ENCODE measurements at regions not wholly inside any gene's neighbourhood (a gene's known extent, or its start where the extent isn't known, plus 50 kb on each side); places are given as distances from the start of the nearest gene placed in this dataset.

DNA sequence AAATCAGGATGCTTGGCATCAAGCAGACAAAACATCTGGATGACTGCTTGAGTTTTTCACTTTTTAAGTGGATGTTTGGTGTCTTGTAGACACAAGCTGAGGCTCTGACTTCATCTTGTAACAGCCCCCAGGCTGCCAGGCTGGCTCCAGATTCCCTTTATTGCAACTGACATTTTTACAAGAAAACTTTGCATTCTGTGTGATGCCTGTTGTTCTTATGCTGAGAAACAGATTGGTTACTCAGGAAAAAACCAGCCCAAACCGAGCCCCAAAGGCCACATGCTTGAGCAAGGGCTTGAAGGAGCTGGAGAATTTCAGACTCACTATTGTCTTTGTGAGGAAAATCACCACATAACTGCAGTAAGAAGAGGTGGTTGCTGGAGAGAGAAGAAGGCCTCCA is 98.4 kb upstream of the PREP start:
- DNase-seq (ENCODE audit: low read depth in 1 of 2, low spot score in 1 of 2), result no peak

DNA sequence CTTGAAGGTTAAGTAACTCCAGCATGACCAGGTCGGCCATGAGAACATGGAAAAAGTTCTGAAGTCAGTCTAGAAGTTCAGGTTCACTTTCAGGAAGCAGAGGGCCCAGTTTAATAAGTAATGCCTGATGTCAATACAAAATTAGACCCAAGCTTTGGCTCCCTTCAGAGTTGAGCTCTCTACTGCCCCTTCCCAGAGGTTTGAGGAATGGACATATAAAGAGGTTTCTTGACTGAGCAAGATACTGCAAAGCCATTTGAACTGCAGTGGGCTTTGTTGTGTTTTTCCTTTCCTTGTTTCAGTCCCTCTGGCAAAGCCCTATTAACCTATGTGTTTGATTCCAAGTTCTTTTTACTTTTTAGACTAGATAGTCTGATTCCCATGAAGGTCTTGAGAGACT is 97.8 kb upstream of the PREP start:
- no peak for DNase-seq (ENCODE audit: low read depth in 1 of 2, low spot score in 1 of 2)

DNA sequence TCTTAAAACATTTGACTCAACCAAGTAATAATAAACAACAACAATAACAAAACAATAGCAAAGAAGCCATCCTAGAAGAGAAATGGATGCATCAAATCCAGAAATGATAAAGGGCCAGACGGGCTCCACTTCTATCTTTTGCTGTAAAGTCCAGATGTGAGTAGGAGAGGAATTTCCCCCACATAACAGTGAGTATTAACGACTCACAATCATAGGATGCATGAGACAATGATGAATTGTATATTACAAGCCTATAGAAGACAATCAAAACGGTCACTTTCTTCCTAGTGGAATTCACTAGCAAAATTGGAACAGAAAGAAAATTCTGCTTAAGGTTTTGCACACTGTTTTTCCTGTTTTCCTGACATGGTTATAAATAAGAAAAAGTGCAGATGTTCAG is 97.0 kb upstream of the PREP start:
- DNase-seq (ENCODE audit: low read depth in 1 of 2, low spot score in 1 of 2), result no peak

DNA sequence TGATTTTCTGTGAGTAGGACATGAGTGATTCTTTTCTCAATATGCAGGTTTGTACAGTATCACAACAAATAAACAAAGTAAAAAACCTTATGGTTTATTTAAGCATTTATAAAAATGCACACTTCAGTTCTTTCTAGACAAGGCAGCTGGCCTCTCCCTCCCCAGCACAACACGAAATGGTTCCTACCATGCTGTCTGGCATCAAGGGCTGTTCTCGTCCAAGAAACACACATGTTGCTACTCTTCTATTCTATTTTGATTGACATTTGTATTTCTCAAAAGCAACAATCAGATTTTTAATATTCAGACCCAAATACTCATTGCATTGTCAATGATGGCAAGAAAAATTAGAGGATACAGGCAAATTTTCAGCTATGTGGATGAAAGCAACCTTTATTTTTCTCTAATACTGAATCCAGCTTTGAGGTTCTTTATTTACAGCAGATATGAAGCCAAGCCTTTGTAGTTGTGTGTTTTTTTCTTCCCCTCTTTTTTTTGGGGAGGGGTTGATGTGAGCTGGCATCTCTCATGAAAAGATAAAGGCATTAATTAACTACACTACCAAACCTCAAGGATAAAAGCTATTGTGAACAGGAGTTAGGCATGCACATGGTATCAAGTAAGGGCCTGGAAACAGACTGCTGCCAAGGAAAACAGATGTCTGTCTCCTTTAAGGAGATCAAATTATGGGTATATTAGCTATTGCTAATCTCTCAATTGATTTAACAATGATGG is 96.4 kb upstream of the PREP start:
- DNase-seq (ENCODE audit: low read depth in 1 of 2, low spot score in 1 of 2), result no peak

DNA sequence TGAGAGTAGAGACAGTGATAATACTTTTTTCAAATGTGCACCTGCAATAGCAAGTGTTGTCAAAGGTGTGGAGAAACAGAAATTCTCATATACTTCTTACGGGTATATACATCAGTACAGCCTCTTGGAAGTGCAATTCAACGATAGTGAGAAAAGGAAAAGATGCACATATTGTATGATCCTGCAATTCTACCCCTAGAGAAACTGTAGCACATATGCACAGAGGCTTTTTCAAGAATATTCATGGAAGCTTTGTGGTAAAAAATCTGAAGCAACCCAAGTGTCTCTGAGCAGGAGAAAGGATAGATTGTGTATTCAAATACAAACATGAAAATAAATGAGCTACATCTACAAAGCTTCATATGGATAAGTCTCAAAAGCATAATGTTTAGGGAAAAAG is 94.7 kb upstream of the PREP start:
- DNase-seq (ENCODE audit: low read depth in 1 of 2, low spot score in 1 of 2), result no peak

DNA sequence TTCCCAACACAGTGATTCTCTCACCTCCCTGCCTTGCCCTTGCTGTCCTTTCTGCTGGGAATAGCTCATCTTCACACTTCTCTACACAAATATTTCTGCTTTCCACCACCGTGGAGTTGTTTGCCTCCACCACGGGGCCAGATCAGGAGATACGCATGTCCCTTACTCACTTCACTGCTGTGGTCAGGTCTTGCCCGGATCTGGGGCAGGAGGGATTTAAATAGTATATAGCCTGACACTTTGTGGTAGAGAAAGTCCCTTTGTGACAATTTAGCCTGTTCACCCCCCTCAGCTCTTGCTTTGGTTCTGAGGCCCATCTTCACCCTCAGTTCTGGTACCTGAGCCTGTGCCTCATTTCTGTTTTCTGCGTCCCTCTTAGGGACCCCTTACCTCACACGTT is 92.6 kb upstream of the PREP start:
- DNase-seq (ENCODE audit: low read depth in 1 of 2, low spot score in 1 of 2), result no peak

DNA sequence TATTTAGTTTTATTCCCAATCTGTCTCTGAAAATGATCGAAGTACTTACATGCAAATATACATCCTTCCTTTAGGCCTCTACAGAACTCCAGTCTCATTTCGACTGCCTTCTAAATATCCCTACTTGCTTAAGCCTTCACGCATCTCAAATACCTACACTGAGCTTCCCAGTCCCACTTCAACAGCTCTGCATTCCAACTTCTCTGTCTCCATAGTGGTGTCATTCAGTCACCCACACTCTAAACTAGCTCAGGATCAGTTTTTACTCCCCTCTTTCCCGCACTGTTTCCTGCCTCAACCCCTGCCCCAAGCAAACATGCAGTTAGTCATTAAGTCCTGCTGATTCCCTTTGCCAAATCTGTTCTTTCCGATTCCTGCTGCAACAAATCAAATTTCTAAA is 91.8 kb upstream of the PREP start:
- DNase-seq (ENCODE audit: low read depth in 1 of 2, low spot score in 1 of 2), result no peak

DNA sequence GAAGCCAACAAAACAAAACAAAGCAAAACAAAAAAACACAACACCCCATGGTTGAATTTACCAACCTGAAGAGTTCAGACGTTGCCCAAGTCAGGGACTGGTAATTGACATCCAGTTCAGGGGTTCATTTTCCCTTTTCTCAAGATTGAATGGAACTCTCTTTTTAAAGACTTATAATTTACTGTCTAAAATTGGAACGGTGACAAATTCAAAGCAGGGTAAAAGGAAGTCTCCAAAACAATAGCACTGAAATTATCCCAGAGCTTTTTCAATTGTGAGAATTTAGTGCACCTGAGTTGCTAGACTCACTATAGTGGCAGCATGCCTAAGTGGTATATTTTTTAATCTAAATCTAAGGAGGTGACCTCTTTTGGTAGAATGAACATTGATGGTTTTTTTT is 90.9 kb upstream of the PREP start:
- no peak for DNase-seq (ENCODE audit: low read depth in 1 of 2, low spot score in 1 of 2)

DNA sequence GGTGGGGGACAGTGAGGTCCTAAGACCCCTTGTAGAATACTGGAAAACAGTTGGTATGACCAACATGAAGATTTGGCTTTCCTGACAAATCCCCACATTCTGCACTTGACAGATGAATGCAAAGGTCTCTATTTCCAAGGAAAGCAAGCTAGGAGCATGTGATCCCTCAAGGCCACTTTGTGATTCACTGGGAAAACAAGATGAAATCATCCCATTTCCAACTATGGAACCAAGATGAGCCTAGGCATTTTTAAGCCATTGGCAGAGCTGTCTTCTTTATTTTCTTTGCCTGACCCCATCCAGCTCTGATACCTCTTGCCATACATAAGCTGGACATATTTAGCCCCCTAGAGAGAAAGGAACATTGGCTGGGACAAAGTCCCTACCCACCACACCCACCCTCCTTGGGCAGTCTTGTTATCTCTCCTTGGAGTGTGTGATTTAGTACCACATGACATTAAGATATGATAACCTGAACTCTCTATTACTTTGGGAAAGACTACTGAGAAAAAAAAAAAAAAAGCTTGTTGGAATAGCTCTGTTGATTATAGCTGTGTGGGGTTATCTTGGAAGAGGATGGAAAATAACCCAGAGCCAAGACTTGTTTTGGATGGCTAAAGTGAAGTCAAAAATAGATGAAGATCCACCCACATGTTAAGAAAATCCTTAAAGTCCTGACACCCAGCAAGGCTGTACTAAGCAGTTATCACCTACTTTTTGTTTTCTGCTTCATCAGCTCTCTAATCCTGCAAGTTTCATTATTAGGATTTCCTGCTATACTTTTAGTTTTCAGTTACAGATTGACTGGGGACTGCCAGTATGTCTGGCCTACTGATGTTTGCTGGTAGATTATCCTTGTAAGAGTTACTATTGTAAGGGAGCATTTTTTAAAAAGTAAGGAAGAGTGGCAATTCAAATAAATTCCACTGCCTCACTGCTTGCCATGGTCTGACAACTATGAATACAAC is 90.1 kb upstream of the PREP start:
- DNase-seq (ENCODE audit: low read depth in 1 of 2, low spot score in 1 of 2), result no peak

DNA sequence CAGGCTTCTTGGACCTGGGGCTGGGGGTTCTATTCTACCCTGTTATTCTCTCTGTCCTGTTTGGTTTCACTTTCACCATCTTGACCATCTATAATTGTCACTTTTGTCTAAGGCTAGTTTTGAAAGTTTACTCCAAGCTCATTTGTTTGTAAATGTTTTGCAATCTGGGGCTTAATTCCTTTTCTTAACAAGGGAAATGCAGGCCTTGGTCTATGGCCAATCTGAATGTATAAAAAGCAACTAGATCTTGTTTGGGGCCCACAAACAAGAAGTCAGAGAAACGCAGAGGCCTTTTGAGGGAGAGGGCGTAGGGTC is 86.3 kb upstream of the PREP start:
- DNase-seq (ENCODE audit: low read depth in 1 of 2, low spot score in 1 of 2), result no peak

DNA sequence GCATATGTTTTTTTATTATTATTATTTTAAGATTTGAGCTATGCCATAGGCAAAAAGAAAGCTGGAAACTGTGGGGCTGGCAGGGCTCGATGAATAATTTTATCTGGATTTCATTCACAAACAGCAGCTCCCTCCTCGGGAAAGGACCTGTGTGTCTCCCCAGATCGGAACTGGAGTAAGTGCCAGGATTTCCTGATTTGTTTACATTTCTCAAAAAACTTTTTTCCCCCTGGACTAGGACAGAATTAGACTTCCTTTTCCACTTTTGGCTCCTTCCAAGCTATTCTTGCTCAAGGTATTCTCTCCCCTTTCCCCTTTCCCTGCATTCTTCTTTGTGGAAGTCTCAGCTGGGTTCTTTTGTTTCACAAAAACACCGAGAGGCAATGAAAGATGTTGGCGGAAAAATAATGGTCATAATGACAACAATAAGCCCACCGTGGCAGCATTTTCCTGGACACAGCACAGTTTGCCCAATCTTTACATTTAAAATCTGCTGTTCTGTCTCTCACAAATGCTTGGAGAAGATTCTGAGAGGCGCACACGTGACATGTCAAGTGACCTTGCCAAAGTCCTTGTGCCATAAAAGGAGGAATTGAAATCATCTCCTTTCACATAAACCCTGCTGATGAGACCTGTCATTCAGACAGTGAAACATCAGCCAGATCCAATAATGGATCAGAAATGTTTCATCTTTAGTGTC is 85.8 kb upstream of the PREP start:
- no peak for DNase-seq (ENCODE audit: low read depth in 1 of 2, low spot score in 1 of 2)

DNA sequence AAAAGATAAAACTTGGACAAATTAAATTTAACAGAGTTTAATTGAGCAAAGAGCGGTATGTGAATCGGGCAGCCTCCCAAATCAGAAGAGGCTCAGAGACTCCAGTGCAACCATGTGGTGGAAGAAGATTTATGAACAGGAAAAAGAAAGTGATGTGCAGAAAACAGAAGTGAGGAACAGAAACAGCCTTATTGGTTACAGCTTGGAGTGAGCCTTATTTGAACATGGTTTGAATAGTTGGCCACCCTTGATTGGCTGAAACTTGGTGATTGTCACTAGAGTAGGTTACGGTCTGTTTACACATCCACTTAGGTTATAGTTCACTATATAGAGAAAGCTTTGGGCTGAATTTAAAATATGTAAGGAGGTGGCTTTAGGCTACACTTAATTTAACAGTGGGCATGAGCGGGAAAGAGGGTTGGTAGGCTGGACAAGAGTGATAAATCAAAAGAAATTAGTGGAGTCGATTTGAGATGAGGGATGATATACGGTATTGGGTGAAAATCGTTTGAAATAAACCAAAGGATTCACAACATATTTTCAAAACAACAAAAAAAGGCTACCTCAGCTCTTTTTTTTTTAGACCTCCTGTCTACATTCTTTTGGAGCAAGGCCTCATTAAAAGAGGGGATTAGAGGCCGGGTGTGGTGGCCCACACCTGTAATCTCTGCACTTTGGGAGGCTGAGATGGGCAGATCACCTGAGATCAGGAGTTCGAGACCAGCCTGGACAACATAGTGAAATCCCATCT is 84.3 kb upstream of the PREP start:
- DNase-seq (ENCODE audit: low read depth in 1 of 2, low spot score in 1 of 2), result no peak

DNA sequence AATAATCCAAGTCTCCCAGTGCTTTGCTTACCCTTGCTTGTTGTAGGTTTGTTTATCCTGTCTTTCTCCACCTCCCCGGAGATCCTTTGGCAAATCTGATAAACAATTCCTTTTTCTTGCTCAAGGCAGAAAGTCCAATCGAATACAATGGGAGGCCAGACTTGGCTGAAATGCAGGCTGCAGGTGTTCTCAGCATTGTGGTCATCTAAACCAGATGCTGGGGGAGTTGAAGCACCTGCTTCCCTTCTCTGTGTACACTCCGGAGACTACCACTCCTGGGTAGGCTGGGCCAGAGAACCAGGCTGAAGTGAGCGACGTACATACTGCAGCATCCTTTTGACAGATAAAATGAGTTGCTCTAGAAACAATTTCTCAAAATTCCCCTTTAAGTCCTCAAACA is 82.6 kb upstream of the PREP start:
- DNase-seq (ENCODE audit: low read depth in 1 of 2, low spot score in 1 of 2), result no peak

DNA sequence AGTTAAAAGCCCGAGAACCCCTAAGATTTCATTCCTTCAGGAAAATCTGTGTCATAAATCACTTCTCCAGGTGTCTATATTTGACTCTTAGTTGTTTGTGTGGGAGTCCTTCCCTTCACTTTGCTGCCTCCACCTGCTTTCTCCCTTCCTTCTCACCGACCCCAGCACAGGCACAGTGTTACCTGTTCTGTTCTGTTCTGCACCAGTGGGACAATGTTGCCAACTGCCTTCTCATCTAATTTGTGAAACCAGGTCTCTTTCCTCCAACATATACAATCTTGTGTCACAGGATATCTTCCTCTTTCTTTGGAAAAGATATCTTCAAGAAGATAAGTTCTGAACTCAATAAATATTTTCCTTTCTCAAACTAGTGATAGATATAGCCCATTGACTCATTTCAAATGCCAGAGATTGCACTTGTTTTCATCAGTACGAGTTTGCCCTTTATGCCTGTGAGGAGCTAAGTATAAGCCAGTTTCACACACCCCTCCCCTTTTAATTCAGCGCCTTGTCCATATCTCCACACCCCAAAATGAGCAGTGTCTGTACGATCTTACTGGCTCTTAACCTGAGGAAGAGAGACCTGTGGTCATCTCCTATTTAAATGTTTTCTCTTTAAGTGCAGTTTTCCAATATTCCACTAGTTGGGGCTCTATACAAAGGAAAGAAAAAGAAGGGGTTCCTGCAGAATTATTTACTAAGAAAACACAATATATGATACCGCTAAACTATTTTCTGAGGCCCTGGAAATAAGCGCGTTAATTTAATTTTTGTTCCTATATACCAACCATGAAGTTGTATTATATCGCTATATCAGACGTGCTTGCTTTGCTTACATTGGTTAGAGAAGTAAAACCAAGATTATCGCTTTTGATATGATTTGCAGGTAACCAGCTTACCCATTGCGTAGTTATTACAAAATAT is 81.6 kb upstream of the PREP start:
- no peak for DNase-seq (ENCODE audit: low read depth in 1 of 2, low spot score in 1 of 2)

DNA sequence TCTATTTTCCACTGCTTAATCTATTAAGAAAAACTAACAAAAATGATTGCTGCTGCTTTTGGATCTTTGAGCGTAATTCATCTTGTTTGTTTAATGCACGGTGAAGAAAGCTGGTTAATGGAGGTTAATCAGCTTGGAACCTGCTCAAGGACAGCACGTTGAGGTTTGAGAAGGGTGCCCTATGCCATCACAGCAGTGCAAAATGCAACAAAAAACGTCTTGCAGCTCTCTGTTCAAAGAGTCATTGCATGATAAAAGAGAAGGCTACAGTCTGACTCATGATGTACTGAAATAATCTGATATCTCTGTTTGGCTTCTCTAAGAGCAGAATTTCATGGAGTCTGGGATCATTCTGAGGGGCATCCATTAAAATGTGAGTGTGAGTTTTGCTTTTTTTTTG is 80.6 kb upstream of the PREP start:
- DNase-seq (ENCODE audit: low read depth in 1 of 2, low spot score in 1 of 2), result no peak

DNA sequence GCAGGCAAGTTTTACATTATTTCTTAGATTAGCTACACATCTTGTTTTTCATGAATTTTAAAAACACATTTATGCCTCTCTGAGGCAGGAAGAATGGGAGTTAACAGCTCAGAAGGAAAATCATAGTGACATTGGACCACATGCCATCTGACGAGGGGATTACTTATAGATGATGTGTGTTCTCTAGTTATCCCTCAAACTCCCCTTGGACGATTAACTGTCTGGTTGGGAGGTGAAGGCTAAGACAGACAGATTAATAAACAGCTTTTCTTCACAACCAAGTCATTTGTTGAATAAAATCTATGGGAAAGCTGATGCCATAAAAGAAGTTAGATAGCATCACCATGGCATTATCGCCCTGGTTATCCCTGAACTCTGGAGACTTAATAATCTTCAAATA is 80.0 kb upstream of the PREP start:
- DNase-seq (ENCODE audit: low read depth in 1 of 2, low spot score in 1 of 2), result no peak

DNA sequence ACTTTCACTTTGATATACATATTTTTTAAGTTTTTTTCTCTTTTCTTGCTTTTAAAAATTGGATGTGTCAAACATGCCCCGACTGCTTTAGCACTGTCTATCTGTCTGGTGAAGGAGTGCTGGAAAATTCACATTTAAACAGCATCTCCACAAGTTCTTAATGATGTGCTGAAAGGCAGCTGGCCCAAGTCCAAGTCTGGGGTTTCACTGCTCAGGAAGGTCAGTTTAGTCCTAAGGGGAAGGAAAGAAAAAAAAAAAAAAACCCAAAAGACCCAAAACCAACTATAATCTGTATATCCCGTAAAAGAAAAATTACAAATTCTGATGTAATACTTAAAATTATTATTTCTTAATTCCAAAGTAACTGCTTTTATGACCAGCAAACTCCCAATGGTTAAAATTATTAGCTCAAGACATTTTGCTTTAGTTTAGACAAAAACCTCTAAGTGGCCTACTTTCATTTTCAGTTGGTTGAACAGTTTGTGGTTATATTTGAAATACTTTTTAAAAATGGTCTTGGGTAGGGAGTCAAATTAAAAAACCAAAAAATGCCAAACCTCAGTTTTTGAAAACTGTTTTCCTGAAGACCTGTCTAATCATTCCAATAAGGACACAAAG is 79.5 kb upstream of the PREP start:
- no peak for DNase-seq (ENCODE audit: low read depth in 1 of 2, low spot score in 1 of 2)

DNA sequence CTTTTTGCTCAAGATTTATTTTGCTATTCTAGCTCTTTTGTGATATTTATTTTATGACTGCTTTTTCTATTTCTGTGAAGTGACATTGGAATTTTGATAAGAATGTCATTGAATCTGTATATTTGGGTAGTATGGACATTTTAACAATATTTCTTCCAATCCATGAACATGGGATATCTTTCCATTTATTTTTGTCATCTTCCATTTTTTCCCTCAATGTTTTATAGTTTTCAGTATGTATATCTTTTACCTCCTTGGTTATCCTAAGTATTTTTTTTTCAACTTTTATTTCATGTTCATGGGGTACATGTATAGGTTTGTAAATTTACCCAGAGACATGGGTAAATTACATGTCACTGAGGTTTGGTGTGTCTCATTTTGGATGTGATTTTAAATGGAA is 74.1 kb upstream of the PREP start:
- DNase-seq (ENCODE audit: low read depth in 1 of 2, low spot score in 1 of 2), result no peak

DNA sequence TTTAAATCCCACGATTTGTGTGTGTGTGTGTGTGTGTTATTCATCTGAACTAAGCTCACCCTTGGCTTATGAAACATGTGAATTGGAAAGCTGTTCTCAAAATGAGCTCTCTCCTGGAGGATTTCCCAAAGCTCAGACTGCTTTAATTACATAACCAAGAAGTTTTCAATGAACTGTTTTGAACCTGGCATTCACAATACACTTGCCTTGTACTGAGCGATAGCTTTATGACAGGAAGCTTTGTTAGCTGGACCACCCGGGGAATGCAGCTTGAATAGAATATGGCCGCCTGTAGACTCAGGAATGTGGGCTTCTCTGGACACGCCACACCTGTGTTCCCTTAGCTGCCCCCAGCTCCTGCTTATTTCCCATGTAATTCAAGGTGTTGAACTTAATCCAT is 71.4 kb upstream of the PREP start:
- DNase-seq (ENCODE audit: low read depth in 1 of 2, low spot score in 1 of 2), result no peak

DNA sequence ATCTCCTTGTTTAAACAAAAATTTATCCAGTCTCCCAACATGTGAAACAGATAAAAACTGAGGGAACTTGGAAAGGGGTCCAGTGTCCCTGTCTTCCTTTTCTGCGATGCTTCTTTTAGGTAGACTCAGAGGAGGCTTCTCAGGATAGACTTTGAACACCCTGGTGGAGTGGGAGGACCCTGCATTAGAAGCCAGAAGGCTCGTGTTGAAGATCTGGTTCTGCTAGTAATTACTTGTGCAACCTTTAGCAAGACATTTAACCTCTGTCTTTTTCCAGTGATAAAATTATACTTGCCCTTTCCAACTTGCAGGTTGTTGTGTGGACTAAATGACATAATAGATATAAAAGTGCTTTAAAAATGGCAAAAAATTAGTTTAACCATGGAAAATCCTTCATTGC is 67.1 kb upstream of the PREP start:
- DNase-seq (ENCODE audit: low read depth in 1 of 2, low spot score in 1 of 2), result no peak
